B cell (primary cell): ENCODE measurements at regions not wholly inside any gene's neighbourhood (a gene's known extent, or its start where the extent isn't known, plus 50 kb on each side); places are given as distances from the start of the nearest gene placed in this dataset.
"Not testable (repeated sequence)": the region's sequence is repeated elsewhere in the genome, so short reads cannot be mapped to it uniquely, and the experiment has no call there.

Experiments
- ATAC-seq: fragments of 200-7000 bp; cut with Tn5 transposase; one replicate; pipeline ENCODE4 v1.10.0; 2021; ENCODE audit warnings: low read depth, mild to moderate bottlenecking, moderate number of reproducible peaks, moderate library complexity
- CTCF ChIA-PET: fragments of 350-600 bp; sonication (Branson Sonifier 250); formaldehyde crosslinking; loops from one replicate; lab custom pipeline; 2021; ENCODE audit warnings: antibody characterized with exemption, inconsistent platforms; lab: Charles Lee
- POLR2A ChIA-PET: fragments of 350-600 bp; sonication (Branson Sonifier 250); formaldehyde crosslinking; loops from one replicate; lab custom pipeline; 2021; ENCODE audit warnings: antibody characterized with exemption; lab: Charles Lee
- DNase-seq: peaks from one replicate; pipeline ENCODE4 v3.0.0; 2013
- H2AFZ ChIP-seq: 2 replicates; pipeline ENCODE4 v1.6.1; 2012; ENCODE audit warnings: mild to moderate bottlenecking, low read depth, low read length; ENCODE audit not compliant: insufficient read depth, poor library complexity, severe bottlenecking
- H3K27ac ChIP-seq, 2 donors: 1 replicate in 1 of 2; 2 replicates in 1 of 2; pipeline ENCODE4 v1.5.1; 2012 to 2013; ENCODE audit warnings: low read length in 2 of 2, mild to moderate bottlenecking in 2 of 2, moderate library complexity in 1 of 2
- H3K27me3 ChIP-seq, 4 experiments: fragments of 200-600 bp in 1 of 4; sonication (generic) in 1 of 4; replicated peaks in 1 of 4; 1 replicate in 2 of 4; 2 replicates in 2 of 4; pipeline versions ENCODE4 v1.6.1 to v1.7.0; 2013 to 2016; ENCODE audit warnings: low read length in 3 of 4, mild to moderate bottlenecking in 2 of 4, mixed read lengths in 1 of 4, moderate library complexity in 1 of 4; ENCODE audit not compliant: insufficient read depth in 4 of 4, control insufficient read depth in 3 of 4; ENCODE audit errors: control extremely low read depth in 1 of 4
- H3K36me3 ChIP-seq, 2 experiments: replicated peaks in 1 of 2; 1 replicate in 1 of 2; 2 replicates in 1 of 2; pipeline versions ENCODE4 v1.6.1 to v1.7.1; 2013; ENCODE audit warnings: low read length in 1 of 2; ENCODE audit not compliant: insufficient read depth in 2 of 2, control insufficient read depth in 1 of 2; ENCODE audit errors: control extremely low read depth in 1 of 2, extremely low read depth in 1 of 2
- H3K4me1 ChIP-seq, 2 donors: fragments of 200-600 bp in 1 of 2; sonication (generic) in 1 of 2; 1 replicate in 1 of 2; 2 replicates in 1 of 2; pipeline versions ENCODE4 v1.5.1 to v1.6.1; 2013 to 2017; ENCODE audit warnings: low read length in 2 of 2; ENCODE audit not compliant: control insufficient read depth in 2 of 2, insufficient read depth in 2 of 2
- H3K4me2 ChIP-seq: replicated peaks from 2 replicates; pipeline ENCODE3; 2012; ENCODE audit warnings: mild to moderate bottlenecking, low read depth, low read length; ENCODE audit not compliant: poor library complexity, severe bottlenecking
- H3K4me3 ChIP-seq, 5 experiments: fragments of 200-600 bp in 1 of 5; sonication (generic) in 1 of 5; 1 replicate in 3 of 5; 2 replicates in 2 of 5; pipeline versions ENCODE4 v1.5.1 to v1.7.0; 2011 to 2016; ENCODE audit warnings: low read length in 4 of 5, mild to moderate bottlenecking in 4 of 5, low read depth in 2 of 5, control low read depth in 1 of 5, moderate library complexity in 1 of 5; ENCODE audit not compliant: insufficient read depth in 1 of 5; ENCODE audit errors: control extremely low read depth in 1 of 5, extremely low read depth in 1 of 5
- H3K79me2 ChIP-seq: fragments of 200-600 bp; sonication (generic); one replicate; pipeline ENCODE4 v1.6.0; 2016; ENCODE audit warnings: low read length; ENCODE audit not compliant: control insufficient read depth, insufficient read depth
- H3K9ac ChIP-seq: fragments of 200-600 bp; sonication (generic); 2 replicates; pipeline ENCODE4 v1.6.1; 2017; ENCODE audit warnings: mild to moderate bottlenecking, low read length, moderate library complexity
- H3K9me3 ChIP-seq, 3 donors: one replicate each; pipeline versions ENCODE4 v1.6.1 to v1.7.1; 2013; ENCODE audit warnings: low read length in 2 of 3; ENCODE audit not compliant: control insufficient read depth in 2 of 3, insufficient read depth in 1 of 3; ENCODE audit errors: control extremely low read depth in 1 of 3
- H4K20me1 ChIP-seq: 2 replicates; pipeline ENCODE4 v1.6.0; 2012; ENCODE audit warnings: mild to moderate bottlenecking, low read length; ENCODE audit not compliant: insufficient read depth, control insufficient read depth, poor library complexity, severe bottlenecking
- H3K27ac Mint-ChIP-seq: one replicate; pipeline ENCODE4 v1.8.0; 2021; ENCODE audit warnings: mixed read lengths
- H3K27me3 Mint-ChIP-seq: one replicate; pipeline ENCODE4 v1.8.0; 2021; ENCODE audit warnings: mixed read lengths
- H3K4me1 Mint-ChIP-seq: one replicate; pipeline ENCODE4 v1.8.0; 2021; ENCODE audit warnings: mixed read lengths
- H3K4me3 Mint-ChIP-seq: one replicate; pipeline ENCODE4 v1.8.0; 2021; ENCODE audit warnings: mixed read lengths
- H3K9me3 Mint-ChIP-seq: one replicate; pipeline ENCODE4 v1.8.0; 2022; ENCODE audit warnings: mixed read lengths; ENCODE audit not compliant: insufficient read depth
- CTCF ChIP-seq: fragments of 200-600 bp; IDR thresholded peaks from one replicate; pipeline ENCODE4 v1.8.0; 2022; ENCODE audit warnings: antibody characterized with exemption, mild to moderate bottlenecking
- EZH2 ChIP-seq: IDR thresholded peaks from 2 replicates; pipeline ENCODE4 v1.6.1; 2012; ENCODE audit warnings: borderline replicate concordance, low read depth, mild to moderate bottlenecking, moderate library complexity, low read length; ENCODE audit not compliant: insufficient read depth, poor library complexity, severe bottlenecking
- WGBS: methylation state at CpG from one replicate; pipeline ENCODE4 v1.1.5; 2013; ENCODE audit warnings: missing lambda C conversion rate; ENCODE audit not compliant: insufficient coverage; 5-methylcytosine and 5-hydroxymethylcytosine counted together
- intact Hi-C: fragments of 100-400 bp; cut with micrococcal nuclease; formaldehyde crosslinking; loops from one replicate; pipeline ENCODE4 v1.10.0; 2022

- no peaks in the 10 kb centered on the region for H3K4me1 ChIP-seq
- intact Hi-C loops, result no loop called here
- peaks cover 3% of the 10 kb centered on the region for H3K9me3 Mint-ChIP-seq
- POLR2A ChIA-PET, result no interaction called here
- H3K4me3 ChIP-seq, result no peak overlapping the region
- peaks cover 0 to 1% (median 0%) of the 10 kb centered on the region in 3 donors for H3K9me3 ChIP-seq
- ATAC-seq (no peak), DNase-seq (no peak)
- TF ChIP-seq EZH2, result no peak
- TF ChIP-seq CTCF, result no peak
- no peaks in the 10 kb centered on the region for H3K4me1 Mint-ChIP-seq
- no peak overlapping the region for H3K4me2 ChIP-seq
- CTCF ChIA-PET, result no interaction called here
- H3K36me3 ChIP-seq, result no peaks in the 10 kb centered on the region
- no peaks in the 10 kb centered on the region for H3K79me2 ChIP-seq
- no peaks in the 10 kb centered on the region for H3K27me3 ChIP-seq
- H3K27me3 Mint-ChIP-seq, result no peaks in the 10 kb centered on the region
- H3K27ac ChIP-seq, result no peak overlapping the region
- no peak overlapping the region for H3K4me3 Mint-ChIP-seq
- H3K9ac ChIP-seq, result no peak overlapping the region
- H4K20me1 ChIP-seq, result no peaks in the 10 kb centered on the region
- WGBS, result 96% methylated on average over 5 of the region's 6 CpGs
- no peak overlapping the region for H3K27ac Mint-ChIP-seq
- H2AFZ ChIP-seq, result no peak overlapping the region
Observed at GRCh38 chr1:219710529-219711194, 97.8 kb upstream of the ZC3H11B start.

- TF ChIP-seq CTCF (no peak), EZH2 (no peak)
- Mint-ChIP-seq H3K27me3 (no peaks in the 10 kb centered on the region), H3K4me1 (no peaks in the 10 kb centered on the region), H3K4me3 (no peak overlapping the region), H3K27ac (no peak overlapping the region), H3K9me3 (peaks cover 3% of the 10 kb centered on the region)
- 72% methylated on average over 2 of the region's 6 CpGs for WGBS
- Histone ChIP-seq H3K79me2 (no peaks in the 10 kb centered on the region), H3K4me2 (no peak overlapping the region), H2AFZ (no peak overlapping the region), H3K4me3 (no peak overlapping the region), H4K20me1 (no peaks in the 10 kb centered on the region), H3K36me3 (no peaks in the 10 kb centered on the region), H3K9ac (no peak overlapping the region), H3K27ac (no peak overlapping the region), H3K4me1 (no peaks in the 10 kb centered on the region), H3K9me3 (no peaks in the 10 kb centered on the region), H3K27me3 (no peaks in the 10 kb centered on the region)
- CTCF ChIA-PET, result no interaction called here
- POLR2A ChIA-PET, result no interaction called here
- no peak for DNase-seq
- no peak for ATAC-seq
- intact Hi-C loops, result no loop called here
Observed at GRCh38 chr1:219708919-219709543, 96.1 kb upstream of the ZC3H11B start.

GRCh38 chr1:219707885-219708284, 95.0 kb upstream of the ZC3H11B start:
- H3K4me1 ChIP-seq, POLR2A ChIA-PET, H3K9me3 Mint-ChIP-seq, ATAC-seq, H3K9ac ChIP-seq, H3K4me3 ChIP-seq, H3K4me2 ChIP-seq, H3K27me3 ChIP-seq, H3K27ac ChIP-seq, intact Hi-C loops, H2AFZ ChIP-seq, DNase-seq, H3K36me3 ChIP-seq, H3K9me3 ChIP-seq, H4K20me1 ChIP-seq, CTCF ChIA-PET, H3K4me1 Mint-ChIP-seq, H3K27me3 Mint-ChIP-seq, H3K27ac Mint-ChIP-seq, H3K79me2 ChIP-seq, H3K4me3 Mint-ChIP-seq: not testable (repeated sequence)
- no CpG with 5 or more reads among the region's 1 CpG for WGBS
